EL (cell line): ENCODE measurements at regions not wholly inside any gene's neighbourhood (a gene's known extent, or its start where the extent isn't known, plus 50 kb on each side); places are given as distances from the start of the nearest gene placed in this dataset.
A peak's percentile ranks its signal among the peaks of the same experiment; 100 is the strongest.
"Not testable (repeated sequence)": the region's sequence is repeated elsewhere in the genome, so short reads cannot be mapped to it uniquely, and the experiment has no call there.

Source experiments
- DNase-seq: peaks from one replicate; pipeline ENCODE4 v3.0.0-alpha.2; 2016

- not testable (repeated sequence) for DNase-seq
These were observed 113.4 kb downstream of the XPNPEP1 start for GRCh38 chr10:109809954-109810353.

DNA sequence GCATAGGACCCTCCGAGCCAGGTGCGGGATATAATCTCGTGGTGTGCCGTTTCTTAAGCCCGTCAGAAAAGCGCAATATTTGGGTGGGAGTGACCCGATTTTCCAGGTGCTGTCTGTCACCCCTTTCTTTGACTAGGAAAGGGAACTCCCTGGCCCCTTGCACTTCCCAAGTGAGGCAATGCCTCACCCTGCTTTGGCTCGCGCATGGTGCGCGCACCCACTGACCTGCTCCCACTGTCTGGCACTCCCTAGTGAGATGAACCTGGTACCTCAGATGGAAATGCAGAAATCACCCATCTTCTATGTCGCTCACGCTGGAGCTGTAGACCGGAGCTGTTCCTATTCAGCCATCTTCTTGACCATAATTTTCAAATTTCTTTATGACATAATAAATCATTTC, 122.1 kb downstream of the XPNPEP1 start:
- not testable (repeated sequence) for DNase-seq

GRCh38 chr10:109790647-109791046, 132.7 kb downstream of the XPNPEP1 start:
- no peak for DNase-seq

DNA sequence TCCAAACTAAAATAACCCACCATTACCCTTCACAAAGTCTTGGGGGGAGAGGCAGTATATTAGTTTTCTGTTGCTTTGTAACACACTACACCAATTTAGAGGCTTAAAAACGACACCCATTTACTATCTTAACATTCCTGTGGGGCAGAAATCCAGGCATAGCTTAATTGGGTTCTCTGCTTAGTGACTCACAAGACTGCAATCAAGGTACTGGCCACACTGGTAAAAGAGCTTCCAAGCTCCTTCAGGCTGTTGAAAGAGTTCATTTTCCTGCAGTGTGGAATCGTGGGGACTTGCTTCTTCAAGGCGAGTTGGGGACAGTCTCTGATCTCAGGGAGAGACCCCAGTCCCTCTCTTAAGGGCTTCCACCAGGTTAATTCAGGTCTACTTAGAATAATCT, 139.1 kb downstream of the XPNPEP1 start:
- DNase-seq = peak; percentile 34

GRCh38 chr10:109783286-109783685, 140.0 kb downstream of the XPNPEP1 start:
- no peak for DNase-seq

GRCh38 chr10:109780997-109781396, 142.3 kb downstream of the XPNPEP1 start:
- DNase-seq = no peak

- no peak for DNase-seq
These were observed 144.3 kb downstream of the XPNPEP1 start for GRCh38 chr10:109778993-109779392.

DNA sequence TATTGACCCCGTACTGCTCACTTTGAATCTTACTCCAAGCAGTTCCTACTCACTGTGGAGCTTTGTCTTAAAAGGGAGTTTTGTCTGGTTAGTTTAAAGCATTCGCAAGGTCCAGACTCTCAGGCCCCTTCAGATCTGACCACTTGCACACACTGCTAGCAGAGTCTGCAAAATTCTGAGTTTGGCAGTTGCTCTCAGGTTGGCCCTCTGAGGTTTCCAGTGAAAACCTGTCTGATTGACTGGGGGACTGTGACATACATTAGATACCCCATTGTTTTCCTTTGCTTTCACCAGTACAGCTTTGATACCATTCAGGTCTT, 149.2 kb downstream of the XPNPEP1 start:
- no peak for DNase-seq

DNA sequence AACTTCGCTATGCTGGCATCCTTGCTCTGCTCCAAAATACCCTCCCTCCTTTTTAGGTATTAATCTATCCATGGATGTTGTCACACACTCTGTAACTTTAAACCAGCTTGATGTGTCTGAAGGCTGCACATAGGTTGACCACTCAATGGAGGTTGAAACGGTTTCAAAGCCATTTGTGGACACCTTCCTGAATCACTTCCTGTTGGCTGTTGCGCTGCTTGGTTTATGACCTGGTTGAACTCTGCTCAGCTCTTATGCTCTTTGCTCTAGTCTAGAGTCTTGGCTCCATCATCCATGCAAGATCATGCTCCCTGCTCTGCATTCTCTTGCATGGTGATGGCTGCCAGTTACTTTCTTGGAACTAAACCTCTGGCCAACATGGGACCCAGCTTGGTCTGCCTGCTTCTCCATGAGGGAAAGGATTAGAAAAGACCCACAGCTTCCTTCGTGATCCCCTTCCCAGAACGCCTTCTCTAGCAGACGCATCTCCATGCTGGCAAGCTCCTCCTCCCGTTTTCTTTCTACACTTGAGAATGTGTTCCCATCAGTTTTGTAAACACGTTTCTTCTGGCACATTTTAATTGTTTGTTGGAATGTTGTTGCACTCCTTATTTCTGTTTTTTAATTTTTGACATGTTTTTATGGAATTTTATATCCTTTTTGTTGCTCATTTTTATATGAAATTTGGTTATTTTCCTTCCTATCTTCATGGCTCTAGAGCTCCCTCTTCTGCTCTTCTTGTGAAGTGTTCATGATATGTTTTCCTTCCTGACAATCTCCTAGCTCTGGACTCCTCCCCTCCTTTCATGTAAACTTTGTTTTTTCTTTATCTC, 149.8 kb downstream of the XPNPEP1 start:
- DNase-seq = peak; percentile 35

GRCh38 chr10:109770663-109771062, 152.6 kb downstream of the XPNPEP1 start:
- DNase-seq = no peak

GRCh38 chr10:109769966-109770365, 153.3 kb downstream of the XPNPEP1 start:
- DNase-seq = no peak

- DNase-seq = no peak
These were observed 157.5 kb downstream of the XPNPEP1 start for GRCh38 chr10:109765838-109766237.

DNA sequence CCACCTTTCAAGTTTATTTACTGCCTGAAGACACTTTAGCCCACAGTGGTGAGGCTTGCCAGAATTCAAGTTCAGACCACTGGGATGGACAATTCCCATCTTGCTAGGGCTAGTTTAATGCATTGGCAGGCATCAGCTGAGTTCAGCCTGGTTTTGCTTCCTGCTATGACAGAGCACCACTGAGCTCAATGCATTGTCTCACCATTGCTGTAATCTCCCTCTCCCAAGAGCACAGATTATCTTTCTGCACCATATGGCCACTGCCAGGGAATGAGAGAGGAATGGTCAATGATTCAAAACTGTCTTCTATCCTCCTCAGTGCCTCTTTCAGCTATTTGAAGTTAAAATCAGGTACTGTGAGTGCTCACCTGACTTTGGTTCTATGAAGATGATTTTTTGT, 160.8 kb downstream of the XPNPEP1 start:
- DNase-seq = no peak

- peak; percentile 10 for DNase-seq
These were observed 165.6 kb downstream of the XPNPEP1 start for GRCh38 chr10:109757670-109758069.

GRCh38 chr10:109746861-109747260, 176.4 kb downstream of the XPNPEP1 start:
- DNase-seq = no peak

GRCh38 chr10:109744020-109744419, 179.3 kb downstream of the XPNPEP1 start:
- no peak for DNase-seq

DNA sequence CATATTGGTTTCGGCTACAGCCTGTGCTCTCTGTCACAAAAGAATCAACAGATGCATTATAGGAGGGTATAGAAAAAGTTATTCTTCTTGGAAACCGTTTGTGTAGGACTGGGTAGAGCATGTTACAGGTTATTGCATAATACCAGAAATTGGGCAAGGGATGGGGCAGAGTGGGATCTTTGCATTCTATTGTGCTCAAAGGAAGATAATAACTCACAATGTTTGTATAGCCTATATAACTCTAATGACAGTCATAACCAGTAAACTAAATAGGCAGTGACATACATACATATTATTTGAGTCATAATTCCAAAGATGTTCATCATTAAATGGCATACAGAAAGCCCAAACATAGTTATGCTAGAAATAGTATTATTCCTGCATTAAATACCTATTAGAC, 179.7 kb downstream of the XPNPEP1 start:
- peak; percentile 22 for DNase-seq

DNA sequence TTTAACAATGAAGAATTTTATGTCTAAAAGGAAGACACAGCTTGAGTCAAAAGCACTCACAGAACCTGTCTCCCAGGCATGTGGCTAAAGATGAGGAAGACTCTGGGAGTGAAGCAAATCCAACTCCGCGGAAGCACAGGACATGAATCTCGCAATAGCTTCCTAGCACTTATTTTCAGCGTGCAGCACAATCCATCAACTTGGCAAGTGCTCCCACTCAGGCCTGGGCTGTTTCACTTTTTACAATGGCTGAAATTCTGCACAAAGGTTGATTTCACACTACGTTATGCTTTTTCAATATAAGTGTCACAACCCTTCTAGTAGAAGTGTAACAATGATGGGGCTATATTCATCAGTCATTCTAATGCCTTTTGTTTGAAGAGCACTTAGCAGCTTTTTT, 180.2 kb downstream of the XPNPEP1 start:
- DNase-seq = no peak

DNA sequence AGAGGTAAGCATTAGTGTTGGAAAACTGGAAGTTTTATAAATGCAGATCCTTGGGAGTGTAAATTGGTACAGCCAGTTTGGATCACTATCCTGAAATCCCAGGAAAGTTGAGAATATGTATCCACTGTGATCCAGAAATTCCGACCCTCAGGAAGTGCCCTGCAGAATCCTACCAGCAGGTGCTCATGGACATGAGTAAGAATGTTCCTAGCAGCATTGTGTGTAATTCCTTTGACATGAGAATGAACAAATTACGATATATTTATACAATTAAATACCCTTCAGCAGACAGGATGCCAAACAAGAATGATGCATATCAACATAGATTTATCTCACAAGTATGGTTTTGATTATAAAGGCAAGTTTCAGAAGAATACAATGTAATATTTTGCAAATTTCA, 181.6 kb downstream of the XPNPEP1 start:
- DNase-seq = no peak

DNA sequence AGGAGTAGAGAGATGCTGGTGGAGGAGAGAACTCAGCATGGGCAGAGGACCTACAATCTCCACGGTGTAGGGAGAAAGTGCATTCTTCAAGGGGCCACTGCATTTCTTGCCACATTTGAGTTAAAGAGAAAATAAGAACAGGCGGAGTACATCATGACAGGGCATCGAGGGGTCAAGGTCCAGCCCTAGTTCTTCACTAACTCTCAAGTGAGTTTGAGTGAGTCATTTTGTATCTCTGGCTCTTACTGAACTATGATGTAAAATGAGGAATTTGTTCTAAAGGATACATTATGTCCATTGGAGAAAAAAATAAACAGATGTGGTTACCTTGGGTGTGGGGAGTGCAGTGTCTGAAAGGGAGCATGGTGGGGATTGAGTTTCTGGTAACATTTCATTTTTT, 182.9 kb downstream of the XPNPEP1 start:
- peak; percentile 23 for DNase-seq

DNA sequence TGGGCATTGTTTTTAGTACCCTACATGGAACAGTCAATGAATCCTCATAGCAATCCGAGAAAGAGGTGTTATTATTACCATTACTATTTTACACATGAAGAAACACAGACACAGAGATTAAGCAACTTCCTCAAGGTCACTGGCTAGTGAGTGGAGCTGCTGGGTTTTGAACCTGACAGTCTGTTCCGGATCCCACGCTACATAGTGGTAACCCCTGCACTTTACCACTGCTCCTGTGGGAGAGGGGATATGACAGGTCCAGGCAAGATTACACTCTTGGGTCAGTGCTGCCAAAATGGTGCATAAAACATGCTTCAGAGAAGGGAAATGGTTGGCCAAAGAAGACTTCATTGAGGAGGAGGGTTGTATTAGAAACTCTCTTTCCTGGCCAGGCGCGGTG, 185.7 kb downstream of the XPNPEP1 start:
- DNase-seq = no peak

DNA sequence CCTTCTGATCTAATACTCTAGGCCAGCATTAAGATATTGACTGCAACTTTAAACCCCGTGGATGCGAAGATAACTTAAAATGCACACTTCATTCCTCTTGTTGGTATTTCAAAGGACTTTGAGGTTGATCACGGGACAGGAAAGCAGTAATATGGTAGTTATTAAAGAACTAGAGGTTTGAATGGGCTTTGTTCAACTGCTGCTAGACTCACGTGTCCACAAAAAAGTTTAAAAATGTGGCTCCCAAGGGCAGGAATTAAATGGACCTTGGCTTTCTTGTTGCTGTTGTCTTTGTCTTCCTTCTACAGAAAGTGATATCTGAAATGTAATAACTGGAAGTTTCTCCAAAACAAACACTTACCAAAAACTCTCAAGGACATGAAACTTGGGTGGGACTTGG, 186.3 kb downstream of the XPNPEP1 start:
- no peak for DNase-seq

DNA sequence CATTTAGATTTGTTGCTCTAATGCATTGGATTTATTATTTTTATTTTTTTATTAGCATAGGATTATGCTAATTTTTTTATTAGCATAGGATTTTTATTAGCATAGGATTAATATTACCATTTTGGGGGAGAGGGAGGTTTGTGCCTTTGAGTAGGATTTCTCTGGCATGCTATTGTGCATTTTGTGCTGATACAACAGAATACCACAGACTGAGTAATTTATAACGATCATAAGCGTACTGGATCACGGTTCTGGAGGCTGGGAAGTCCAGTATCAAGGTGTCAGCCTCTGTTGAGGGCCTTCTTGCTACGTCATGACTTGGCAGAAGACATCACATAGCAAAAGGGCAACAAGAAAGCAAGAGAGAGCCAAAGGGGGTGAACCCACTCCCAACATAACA, 187.5 kb downstream of the XPNPEP1 start:
- DNase-seq = no peak

GRCh38 chr10:109732254-109732965, 190.9 kb downstream of the XPNPEP1 start:
- DNase-seq = no peak

DNA sequence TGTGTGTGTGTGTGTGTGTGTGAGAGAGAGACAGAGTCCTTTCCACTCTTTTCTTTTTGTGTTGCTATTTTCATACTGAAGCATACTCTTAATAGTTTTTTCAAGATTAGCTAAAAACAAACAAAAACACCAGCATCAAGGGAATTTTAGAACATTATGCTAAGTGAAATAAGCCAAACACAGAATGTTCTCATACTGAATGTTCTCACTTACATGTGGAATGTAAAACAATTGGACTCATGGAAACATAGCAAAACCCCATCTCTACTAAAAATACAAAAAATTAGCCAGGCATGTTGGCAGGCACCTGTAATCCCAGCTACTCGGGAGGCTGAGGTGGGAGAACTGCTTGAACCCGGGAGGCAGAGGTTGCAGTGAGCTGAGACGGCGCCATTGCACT, 193.4 kb downstream of the XPNPEP1 start:
- DNase-seq = not testable (repeated sequence)
